K562 (cell line): ENCODE measurements at regions not wholly inside any gene's neighbourhood (a gene's known extent, or its start where the extent isn't known, plus 50 kb on each side); places are given as distances from the start of the nearest gene placed in this dataset.

Experiments
- ATAC-seq: fragments of 200-7000 bp; cut with Tn5 transposase; 3 replicates; pipeline ENCODE4 v1.9.1; 2020; ENCODE audit warnings: moderate library complexity
- BruUV-seq: library from RNA; stranded (reverse); fragments of 400-500 nt; replicated peaks from 2 replicates; lab custom pipeline; 2021; lab: Mats Ljungman, UMichigan
- CTCF ChIA-PET: fragments of 300-600 bp; formaldehyde crosslinking; extraction: SDS; loops from one replicate; lab custom pipeline; 2021; ENCODE audit warnings: low intra/inter-chr PET ratio; lab: Yijun Ruan, JAX
- POLR2A ChIA-PET: fragments of 300-600, 350-650 bp; sonication (Branson Sonifier 250); formaldehyde crosslinking; extraction: SDS; loops from one replicate; lab custom pipeline; 2021; ENCODE audit warnings: antibody characterized with exemption, inconsistent platforms; lab: Yijun Ruan, JAX
- DNase-seq, 4 experiments: peaks; one replicate each; pipeline versions ENCODE4 v3.0.0 to v3.0.0-alpha.2; 2011 to 2018; ENCODE audit warnings: low spot score in 3 of 4, mixed read lengths in 3 of 4; ENCODE audit errors: extremely low read depth in 1 of 4
- FAIRE-seq: peaks from 2 replicates; lab custom pipeline; 2011; peaks lifted over from hg19 to GRCh38; lab: Jason Lieb, UNC
- H2AFZ ChIP-seq: 2 replicates; pipeline ENCODE4 v1.6.0; 2011; ENCODE audit warnings: low read depth, low read length, control low read depth, inconsistent platforms
- H3K27ac ChIP-seq: fragments of 200-600 bp; 3 replicates; pipeline ENCODE4 v1.8.0; 2011; ENCODE audit warnings: low read depth, mild to moderate bottlenecking, control low read depth, inconsistent platforms, low read length, moderate library complexity, mixed read lengths; ENCODE audit errors: extremely low read depth
- H3K27me3 ChIP-seq, 2 experiments: fragments of 300-600 bp in 1 of 2; 2 replicates in 1 of 2; 3 replicates in 1 of 2; pipeline versions ENCODE4 v1.6.0 to v1.8.0; 2011; ENCODE audit warnings: inconsistent platforms in 2 of 2, low read length in 2 of 2, mild to moderate bottlenecking in 1 of 2, mixed read lengths in 1 of 2, moderate library complexity in 1 of 2; ENCODE audit not compliant: control insufficient read depth in 2 of 2, insufficient read depth in 2 of 2
- H3K36me3 ChIP-seq: fragments of 300-600 bp; 3 replicates; pipeline ENCODE4 v1.8.0; 2011; ENCODE audit warnings: mild to moderate bottlenecking, low read length, inconsistent platforms; ENCODE audit not compliant: control insufficient read depth, insufficient read depth
- H3K4me1 ChIP-seq, 2 experiments: fragments of 200-600 bp in 1 of 2; replicated peaks in 1 of 2; 2 replicates in 1 of 2; 3 replicates in 1 of 2; pipeline versions ENCODE4 v1.5.1 to v1.8.0; 2011; ENCODE audit warnings: inconsistent platforms in 2 of 2, low read length in 2 of 2, mild to moderate bottlenecking in 1 of 2, mixed read lengths in 1 of 2, moderate library complexity in 1 of 2; ENCODE audit not compliant: control insufficient read depth in 2 of 2, insufficient read depth in 2 of 2
- H3K4me2 ChIP-seq: 2 replicates; pipeline ENCODE4 v1.6.1; 2011; ENCODE audit warnings: low read length, control low read depth, inconsistent platforms, mixed read lengths; ENCODE audit not compliant: insufficient read depth
- H3K4me3 ChIP-seq: fragments of 200-600 bp; sonication (generic), shearing (Covaris generic); 2 replicates; pipeline ENCODE4 v1.5.1; 2016; ENCODE audit warnings: control low read depth, inconsistent platforms
- H3K79me2 ChIP-seq: fragments of 200-600 bp; 3 replicates; pipeline ENCODE4 v1.8.0; 2011; ENCODE audit warnings: low read length, inconsistent platforms; ENCODE audit not compliant: control insufficient read depth, insufficient read depth
- H3K9ac ChIP-seq, 2 experiments: 2 replicates each; pipeline versions ENCODE4 v1.6.0 to v1.6.1; 2011; ENCODE audit warnings: low read depth in 2 of 2, low read length in 2 of 2, control low read depth in 1 of 2, inconsistent platforms in 1 of 2, mild to moderate bottlenecking in 1 of 2, mixed read lengths in 1 of 2; ENCODE audit not compliant: insufficient read depth in 1 of 2
- H3K9me1 ChIP-seq: one replicate; pipeline ENCODE4 v1.6.0; 2011; ENCODE audit warnings: inconsistent platforms, mild to moderate bottlenecking, low read length, moderate library complexity; ENCODE audit not compliant: control insufficient read depth, insufficient read depth
- H3K9me3 ChIP-seq: replicated peaks from 2 replicates; pipeline ENCODE4 v1.5.1; 2011; ENCODE audit warnings: low read depth, low read length, inconsistent platforms; ENCODE audit not compliant: control insufficient read depth, insufficient read depth
- H4K20me1 ChIP-seq: replicated peaks from 2 replicates; pipeline ENCODE4 v1.6.1; 2011; ENCODE audit warnings: low read length, inconsistent platforms, mixed read lengths; ENCODE audit not compliant: control insufficient read depth, insufficient read depth
- BCOR ChIP-seq: fragments of 450-650 bp; IDR thresholded peaks from 2 replicates; pipeline ENCODE4 v1.6.1; 2016
- DNMT1 ChIP-seq: fragments of 450-650 bp; IDR thresholded peaks from 2 replicates; pipeline ENCODE4 v1.6.1; 2016; ENCODE audit warnings: antibody characterized with exemption, mild to moderate bottlenecking
- MAZ ChIP-seq, 2 experiments: fragments of 450-650 bp in 1 of 2; sonication (generic) in 1 of 2; formaldehyde crosslinking; IDR thresholded peaks in 1 of 2; conservative IDR thresholded peaks in 1 of 2; 2 replicates each; pipeline versions ENCODE4 v1.4.0 to v1.5.0; 2020; ENCODE audit warnings: mild to moderate bottlenecking in 1 of 2, missing genetic modification reagents in 1 of 2
- MTF1 ChIP-seq: fragments of 250-450 bp; sonication (Bioruptor Pico); IDR thresholded peaks from 2 replicates; pipeline ENCODE4 v1.9.0; 2021; ENCODE audit warnings: moderate library complexity, mild to moderate bottlenecking, inconsistent platforms, borderline replicate concordance
- SOX6 ChIP-seq: fragments of 450-650 bp; IDR thresholded peaks from 2 replicates; pipeline ENCODE4 v1.6.1; 2014; ENCODE audit warnings: mild to moderate bottlenecking
- WGBS: fragments of 100-300 bp; shearing (Covaris generic); methylation state at CpG from one replicate; pipeline ENCODE4 v1.1.6; 2016; ENCODE audit warnings: low coverage, mixed read lengths; ENCODE audit not compliant: insufficient coverage; ENCODE audit errors: missing lambda C conversion rate; 5-methylcytosine and 5-hydroxymethylcytosine counted together
- in situ Hi-C: fragments of 300-500 bp; cut with MboI; formaldehyde crosslinking; loops from 4 replicates; pipeline ENCODE4 v1.15.0; 2018; ENCODE audit warnings: inconsistent platforms, mixed read lengths
- intact Hi-C: fragments of 100-400 bp; cut with micrococcal nuclease; formaldehyde crosslinking; loops from 2 replicates; pipeline ENCODE4 v1.14.2; 2022
- TF ChIP-seq, protein P1 (sequence below): sonication (generic); formaldehyde crosslinking; IDR thresholded peaks from 2 replicates; pipeline ENCODE4 v1.8.0; 2022; ENCODE audit warnings: missing genetic modification reagents, mild to moderate bottlenecking, borderline replicate concordance

GRCh38 chr7:152594801-152595200 lies 81.1 kb downstream of the XRCC2 start:
- Histone ChIP-seq H2AFZ (no peak overlapping the region), H3K4me1 (peaks cover 0 to 5% of the 10 kb centered on the region in 2 experiments; a peak in 3 of 5 replicates), H3K79me2 (no peaks in the 10 kb centered on the region), H3K9me1 (no peaks in the 10 kb centered on the region), H3K9ac (0 out of 4 replicates have a peak overlapping the region, but pooled peaks of 1 of the 2 experiments have one; percentile 6), H3K9me3 (no peaks in the 10 kb centered on the region; the same call in 1 of the 2 replicates), H3K27me3 (peaks cover 25 to 53% of the 10 kb centered on the region in 2 experiments), H4K20me1 (no peaks in the 10 kb centered on the region; the same call in 1 of the 2 replicates), H3K4me2 (no peak overlapping the region), H3K36me3 (no peaks in the 10 kb centered on the region), H3K27ac (no peak overlapping the region), H3K4me3 (no peak overlapping the region)
- intact Hi-C loops (no loop called here), in situ Hi-C loops (no loop called here)
- DNase-seq (no peak), ATAC-seq (no peak; the same call in 2 of the 3 replicates), FAIRE-seq (no peak)
- no TSS peak for BruUV-seq
- WGBS = 22% methylated on average over 9 of the region's 9 CpGs
- CTCF ChIA-PET = no interaction called here
- POLR2A ChIA-PET = interaction anchor here (0.7 to 1.1 kb wide), 2 partner anchors 13 to 17 kb away, joined by 3 to 6 read pairs; no protein-coding TSS in a partner anchor
- TF ChIP-seq BCOR (no peak), DNMT1 (no peak), MTF1 (CRISPR knock-in tag) (no peak)

- FAIRE-seq = no peak
Observed at GRCh38 chr7:152591976-152592375, 84.0 kb downstream of the XRCC2 start.

More at GRCh38 chr7:152591976-152592375, 84.0 kb downstream of the XRCC2 start:
- Histone ChIP-seq H3K4me2 (no peak overlapping the region), H3K9me3 (no peaks in the 10 kb centered on the region), H3K36me3 (no peaks in the 10 kb centered on the region), H3K9ac (no peak overlapping the region), H2AFZ (no peak overlapping the region), H4K20me1 (no peaks in the 10 kb centered on the region; the same call in 1 of the 2 replicates), H3K4me1 (no peaks in the 10 kb centered on the region), H3K27ac (no peak overlapping the region), H3K79me2 (no peaks in the 10 kb centered on the region), H3K4me3 (no peak overlapping the region), H3K9me1 (no peaks in the 10 kb centered on the region), H3K27me3 (peaks cover 24 to 47% of the 10 kb centered on the region in 2 experiments)
- ChIA-PET CTCF (no interaction called here), POLR2A (interaction anchor here (1.1 kb wide), 1 partner anchor 30 kb away, joined by 4 read pairs; no protein-coding TSS in a partner anchor)
- in situ Hi-C loops (no loop called here), intact Hi-C loops (no loop called here)
- TF ChIP-seq SOX6 (no peak), MAZ (CRISPR knock-in tag; conservative IDR thresholded peaks at IDR 0.05 in 1 of 2, IDR thresholded peaks at IDR 0.05 in 1 of 2) (no peak)
- TF ChIP-seq, protein P1, sequence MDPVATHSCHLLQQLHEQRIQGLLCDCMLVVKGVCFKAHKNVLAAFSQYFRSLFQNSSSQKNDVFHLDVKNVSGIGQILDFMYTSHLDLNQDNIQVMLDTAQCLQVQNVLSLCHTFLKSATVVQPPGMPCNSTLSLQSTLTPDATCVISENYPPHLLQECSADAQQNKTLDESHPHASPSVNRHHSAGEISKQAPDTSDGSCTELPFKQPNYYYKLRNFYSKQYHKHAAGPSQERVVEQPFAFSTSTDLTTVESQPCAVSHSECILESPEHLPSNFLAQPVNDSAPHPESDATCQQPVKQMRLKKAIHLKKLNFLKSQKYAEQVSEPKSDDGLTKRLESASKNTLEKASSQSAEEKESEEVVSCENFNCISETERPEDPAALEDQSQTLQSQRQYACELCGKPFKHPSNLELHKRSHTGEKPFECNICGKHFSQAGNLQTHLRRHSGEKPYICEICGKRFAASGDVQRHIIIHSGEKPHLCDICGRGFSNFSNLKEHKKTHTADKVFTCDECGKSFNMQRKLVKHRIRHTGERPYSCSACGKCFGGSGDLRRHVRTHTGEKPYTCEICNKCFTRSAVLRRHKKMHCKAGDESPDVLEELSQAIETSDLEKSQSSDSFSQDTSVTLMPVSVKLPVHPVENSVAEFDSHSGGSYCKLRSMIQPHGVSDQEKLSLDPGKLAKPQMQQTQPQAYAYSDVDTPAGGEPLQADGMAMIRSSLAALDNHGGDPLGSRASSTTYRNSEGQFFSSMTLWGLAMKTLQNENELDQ (CRISPR knock-in tag) = no peak
- no peak for ATAC-seq
- WGBS = 7% methylated on average over 4 of the region's 4 CpGs
- DNase-seq = no peak
- BruUV-seq = no TSS peak
